ENCODE measurements at regions not wholly inside any gene's neighbourhood (a gene's known extent, or its start where the extent isn't known, plus 50 kb on each side); places are given as distances from the start of the nearest gene placed in this dataset.

- no peak for TF ChIP-seq CTCF (IDR thresholded peaks at IDR 0.05)
- TF ChIP-seq POLR2A (IDR thresholded peaks at IDR 0.05) = no peak
Observed at GRCh38 chr14:100671906-100672305, 54.8 kb upstream of the DLK1 start.

Measured in stomach (tissue), 4 donors.